Right renal pelvis (tissue), 4 donors: ENCODE measurements at regions not wholly inside any gene's neighbourhood (a gene's known extent, or its start where the extent isn't known, plus 50 kb on each side); places are given as distances from the start of the nearest gene placed in this dataset.
A peak's percentile ranks its signal among the peaks of the same experiment; 100 is the strongest.

Experiments used
- DNase-seq, 4 donors: peaks; one replicate each; pipeline ENCODE4 v3.0.0-alpha.2; 2013; ENCODE audit warnings: low read depth in 4 of 4, low spot score in 3 of 4, missing footprints in 1 of 4

- DNase-seq: no peak
Measured at GRCh38 chr10:130901311-130902165, 410.0 kb downstream of the TCERG1L start.

- no peak for DNase-seq
Measured at GRCh38 chr10:130902471-130902870, 409.1 kb downstream of the TCERG1L start.

GRCh38 chr10:130902929-130903328 lies 408.6 kb downstream of the TCERG1L start:
- DNase-seq: no peak

GRCh38 chr10:130904676-130905075 lies 406.8 kb downstream of the TCERG1L start:
- no peak for DNase-seq

- no peak for DNase-seq
Measured at GRCh38 chr10:130905386-130905785, 406.1 kb downstream of the TCERG1L start.

- no peak for DNase-seq
Measured at GRCh38 chr10:130905921-130906320, 405.6 kb downstream of the TCERG1L start.

- DNase-seq: no peak
Measured at GRCh38 chr10:130910848-130911247, 400.7 kb downstream of the TCERG1L start.

- DNase-seq: no peak
Measured at GRCh38 chr10:130913844-130914243, 397.7 kb downstream of the TCERG1L start.

- DNase-seq: no peak
Measured at GRCh38 chr10:130914367-130914766, 397.2 kb downstream of the TCERG1L start.

GRCh38 chr10:130915065-130915464 lies 396.5 kb downstream of the TCERG1L start:
- DNase-seq: no peak

- DNase-seq: no peak
Measured at GRCh38 chr10:130921461-130921860, 390.1 kb downstream of the TCERG1L start.

GRCh38 chr10:130921911-130922440 lies 389.5 kb downstream of the TCERG1L start:
- no peak for DNase-seq

- DNase-seq: no peak
Measured at GRCh38 chr10:130923596-130923995, 387.9 kb downstream of the TCERG1L start.

- DNase-seq: peak; percentile 44 to 63 (median 50)
Measured at GRCh38 chr10:130924138-130924819, 387.2 kb downstream of the TCERG1L start.

GRCh38 chr10:130926442-130926841 lies 385.1 kb downstream of the TCERG1L start:
- DNase-seq: no peak

- no peak for DNase-seq
Measured at GRCh38 chr10:130927157-130927556, 384.4 kb downstream of the TCERG1L start.

GRCh38 chr10:130928306-130928705 lies 383.2 kb downstream of the TCERG1L start:
- DNase-seq: no peak

GRCh38 chr10:130929422-130930325 lies 381.8 kb downstream of the TCERG1L start:
- no peak for DNase-seq

GRCh38 chr10:130930821-130931220 lies 380.7 kb downstream of the TCERG1L start:
- DNase-seq: no peak

- DNase-seq: no peak
Measured at GRCh38 chr10:130931256-130931655, 380.3 kb downstream of the TCERG1L start.
